ENCODE measurements at regions not wholly inside any gene's neighbourhood (a gene's known extent, or its start where the extent isn't known, plus 50 kb on each side); places are given as distances from the start of the nearest gene placed in this dataset.
A peak's percentile ranks its signal among the peaks of the same experiment; 100 is the strongest.

DNA sequence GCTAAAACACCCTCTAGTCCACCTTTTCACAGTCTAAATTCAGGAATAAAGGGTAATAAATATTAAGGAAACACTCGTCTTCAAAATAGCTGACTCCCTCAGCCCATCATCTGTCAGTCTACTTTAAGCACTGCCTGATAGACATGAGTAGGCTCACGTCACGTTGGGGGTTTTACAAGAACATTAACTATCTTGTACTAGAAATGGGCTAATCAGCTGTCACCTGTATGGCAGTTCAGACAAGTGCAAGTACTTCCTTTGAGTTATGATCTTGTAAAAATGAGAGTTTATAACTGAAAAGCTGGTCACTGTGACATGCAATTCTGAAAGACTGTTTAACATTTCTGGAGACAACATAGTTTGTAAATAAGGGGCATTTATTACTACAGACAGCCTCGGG is 936.7 kb upstream of the CTNND2 start:
- peaks cover 0 to 10% (median 0%) of the 10 kb centered on the region in 8 donors for H3K9me3 ChIP-seq
- H3K4me3 ChIP-seq, result no peak overlapping the region
- no peak for TF ChIP-seq CTCF (IDR thresholded peaks at IDR 0.05 in 8 of 11, conservative IDR thresholded peaks at IDR 0.05 in 3 of 11)
- TF ChIP-seq POLR2A (IDR thresholded peaks at IDR 0.05), result no peak
- TF ChIP-seq POLR2AphosphoS5 (IDR thresholded peaks at IDR 0.05), result no peak
- intact Hi-C loops (cut with DNase I; ENCODE audit: low total_unique reads), result no loop called here
- 53 to 74% (median 65%) methylated on average over 4 of the region's 4 CpGs for WGBS, 5 donors
- no peak overlapping the region for H3K27ac ChIP-seq
- H3K27me3 ChIP-seq (replicated peaks in 1 of 7), result no peaks in the 10 kb centered on the region
- no peak for DNase-seq
- H3K36me3 ChIP-seq, result no peaks in the 10 kb centered on the region
- no peaks in the 10 kb centered on the region for H3K4me1 ChIP-seq

GRCh38 chr5:12837592-12837991 is 933.3 kb upstream of the CTNND2 start:
- no peaks in the 10 kb centered on the region for H3K36me3 ChIP-seq
- DNase-seq, result no peak
- H3K27me3 ChIP-seq (replicated peaks in 1 of 7), result no peaks in the 10 kb centered on the region
- intact Hi-C loops (cut with DNase I; ENCODE audit: low total_unique reads), result no loop called here
- H3K9me3 ChIP-seq, result peaks cover 0 to 10% (median 0%) of the 10 kb centered on the region in 8 donors
- H3K4me1 ChIP-seq, result no peaks in the 10 kb centered on the region
- no peak overlapping the region for H3K27ac ChIP-seq
- H3K4me3 ChIP-seq, result no peak overlapping the region
- no peak for TF ChIP-seq CTCF (IDR thresholded peaks at IDR 0.05 in 8 of 11, conservative IDR thresholded peaks at IDR 0.05 in 3 of 11)
- no peak for TF ChIP-seq POLR2AphosphoS5 (IDR thresholded peaks at IDR 0.05)
- TF ChIP-seq POLR2A (IDR thresholded peaks at IDR 0.05), result no peak
- 66 to 92% (median 88%) methylated on average over 5 of the region's 5 CpGs for WGBS, 5 donors

- TF ChIP-seq CTCF (IDR thresholded peaks at IDR 0.05 in 8 of 11, conservative IDR thresholded peaks at IDR 0.05 in 3 of 11), result no peak
- no peak for TF ChIP-seq POLR2AphosphoS5 (IDR thresholded peaks at IDR 0.05)
- TF ChIP-seq POLR2A (IDR thresholded peaks at IDR 0.05), result no peak
- no peak for DNase-seq
- 79 to 94% (median 85%) methylated on average over 2 of the region's 2 CpGs for WGBS, 5 donors
- intact Hi-C loops (cut with DNase I; ENCODE audit: low total_unique reads), result no loop called here
- Histone ChIP-seq H3K36me3 (no peaks in the 10 kb centered on the region), H3K9me3 (peaks cover 0 to 68% (median 52%) of the 10 kb centered on the region in 8 donors), H3K4me1 (no peaks in the 10 kb centered on the region), H3K27ac (no peak overlapping the region), H3K27me3 (replicated peaks in 1 of 7) (no peaks in the 10 kb centered on the region), H3K4me3 (no peak overlapping the region)
These were observed 920.9 kb upstream of the CTNND2 start for GRCh38 chr5:12825163-12825562.

GRCh38 chr5:12805165-12805698 is 901.0 kb upstream of the CTNND2 start:
- H3K27me3 ChIP-seq (replicated peaks in 1 of 7), result no peaks in the 10 kb centered on the region
- no peak overlapping the region for H3K4me3 ChIP-seq
- intact Hi-C loops (cut with DNase I; ENCODE audit: low total_unique reads), result no loop called here
- H3K9me3 ChIP-seq, result peaks cover 0 to 11% (median 1%) of the 10 kb centered on the region in 8 donors
- WGBS, 5 donors, result 80 to 87% (median 86%) methylated on average over 19 of the region's 19 CpGs
- H3K27ac ChIP-seq, result no peak overlapping the region
- no peaks in the 10 kb centered on the region for H3K36me3 ChIP-seq
- no peak for TF ChIP-seq POLR2A (IDR thresholded peaks at IDR 0.05)
- no peak for TF ChIP-seq CTCF (IDR thresholded peaks at IDR 0.05 in 8 of 11, conservative IDR thresholded peaks at IDR 0.05 in 3 of 11)
- no peak for TF ChIP-seq POLR2AphosphoS5 (IDR thresholded peaks at IDR 0.05)
- H3K4me1 ChIP-seq, result no peaks in the 10 kb centered on the region
- peak; percentile 51 for DNase-seq
